Fibroblast of skin of right biceps (primary cell): ENCODE measurements at regions not wholly inside any gene's neighbourhood (a gene's known extent, or its start where the extent isn't known, plus 50 kb on each side); places are given as distances from the start of the nearest gene placed in this dataset.

Experiments used
- DNase-seq: peaks from one replicate; pipeline ENCODE4 v3.0.0-alpha.2; 2013

GRCh38 chr5:153147891-153148623 lies 342.4 kb upstream of the GRIA1 start:
- peak; percentile 78 for DNase-seq

- no peak for DNase-seq
Observed at GRCh38 chr5:153148624-153148976, 341.9 kb upstream of the GRIA1 start.

DNA sequence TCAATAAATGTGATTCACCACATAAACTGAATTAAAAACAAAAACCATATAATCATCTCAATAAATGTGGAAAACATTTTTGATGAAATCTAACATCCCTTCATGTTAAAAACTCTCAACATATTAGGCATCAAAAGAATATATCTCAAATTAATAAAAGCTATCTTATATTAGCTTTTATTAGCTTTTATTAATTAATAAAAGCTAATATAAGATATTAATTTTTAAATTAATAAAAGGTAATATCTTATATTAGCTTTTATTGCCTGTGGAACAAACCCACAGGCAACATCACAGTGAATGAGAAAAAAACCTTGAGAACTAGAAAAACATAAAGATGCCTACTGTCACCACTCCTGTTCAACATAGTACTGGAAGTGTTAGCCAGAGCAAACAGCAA lies 338.9 kb upstream of the GRIA1 start:
- DNase-seq = no peak

DNA sequence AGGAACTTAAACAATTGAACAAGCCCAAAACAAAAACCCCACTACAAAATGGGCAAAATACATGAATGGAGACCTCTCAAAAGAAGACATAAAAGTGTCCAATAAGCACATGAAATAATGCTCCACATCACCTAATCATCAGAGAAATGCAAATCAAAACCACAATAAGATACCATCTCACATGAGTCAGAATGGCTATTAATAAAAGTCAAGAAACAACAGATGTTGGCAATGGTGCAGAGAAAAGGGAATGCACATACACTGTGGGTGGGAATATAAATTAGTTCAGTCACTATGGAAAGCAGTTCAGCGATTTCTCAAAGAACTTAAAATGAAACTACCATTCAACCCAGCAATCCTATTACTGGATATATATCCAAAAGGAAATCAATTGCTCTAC lies 337.4 kb upstream of the GRIA1 start:
- peak; percentile 93 for DNase-seq

- peak; percentile 89 for DNase-seq
Observed at GRCh38 chr5:153157156-153157555, 333.3 kb upstream of the GRIA1 start.

GRCh38 chr5:153158608-153159007 lies 331.9 kb upstream of the GRIA1 start:
- peak; percentile 19 for DNase-seq

DNA sequence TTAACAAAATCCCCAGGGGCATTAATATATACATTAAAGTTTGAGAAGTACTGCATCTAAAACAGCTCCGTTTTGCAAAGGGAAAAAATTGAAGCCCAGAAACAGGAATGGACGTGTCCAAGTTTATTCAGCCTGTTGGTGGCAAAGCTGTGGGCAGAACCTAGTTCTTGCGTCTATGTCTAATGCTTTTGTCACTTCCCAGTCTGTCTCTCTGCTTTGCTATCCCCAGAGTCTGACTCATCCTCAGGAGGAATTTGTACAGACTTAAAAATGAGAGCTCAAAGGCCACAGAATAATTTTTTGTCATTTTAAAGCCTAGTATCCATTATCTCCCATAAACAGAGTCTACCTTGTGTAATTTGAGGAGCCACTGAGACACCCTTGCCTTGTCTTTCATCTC lies 330.9 kb upstream of the GRIA1 start:
- DNase-seq = peak; percentile 85

DNA sequence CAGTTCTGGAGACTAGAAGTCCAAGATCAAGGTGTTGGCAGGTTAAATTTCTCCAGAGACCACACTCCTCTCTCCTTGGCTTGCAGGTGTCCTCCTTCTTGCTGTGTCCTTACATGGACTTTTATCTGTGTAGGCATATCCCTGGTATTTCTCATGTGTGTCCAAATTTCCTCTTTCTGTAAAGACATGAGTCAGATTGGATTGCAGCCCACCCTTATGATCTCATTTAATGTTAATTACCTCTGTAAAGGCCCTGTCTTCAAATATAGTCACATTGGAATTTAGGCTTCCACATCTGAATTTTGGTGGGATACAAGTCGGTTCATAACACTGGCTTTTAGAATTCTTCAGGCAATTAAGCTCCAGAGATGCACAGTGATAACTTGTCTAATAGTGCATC lies 322.2 kb upstream of the GRIA1 start:
- peak; percentile 70 for DNase-seq

DNA sequence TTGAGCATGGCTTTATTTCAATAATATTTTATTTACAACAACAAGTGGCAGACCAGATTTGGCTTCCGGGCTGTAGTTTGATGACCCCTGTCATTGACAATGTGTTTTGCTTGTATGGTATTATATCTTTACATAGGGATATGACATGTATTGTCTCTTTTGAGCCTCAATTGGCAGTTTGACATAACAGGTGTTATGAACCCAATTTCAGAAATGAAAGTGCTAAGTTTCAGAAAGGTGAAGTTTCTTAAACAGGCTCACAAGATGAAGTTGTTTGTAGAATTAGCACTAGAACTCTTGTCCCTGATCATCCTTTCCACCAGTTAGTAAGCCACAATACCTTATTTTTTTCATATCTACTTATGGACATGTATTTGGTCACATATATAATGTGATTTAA lies 303.0 kb upstream of the GRIA1 start:
- no peak for DNase-seq

DNA sequence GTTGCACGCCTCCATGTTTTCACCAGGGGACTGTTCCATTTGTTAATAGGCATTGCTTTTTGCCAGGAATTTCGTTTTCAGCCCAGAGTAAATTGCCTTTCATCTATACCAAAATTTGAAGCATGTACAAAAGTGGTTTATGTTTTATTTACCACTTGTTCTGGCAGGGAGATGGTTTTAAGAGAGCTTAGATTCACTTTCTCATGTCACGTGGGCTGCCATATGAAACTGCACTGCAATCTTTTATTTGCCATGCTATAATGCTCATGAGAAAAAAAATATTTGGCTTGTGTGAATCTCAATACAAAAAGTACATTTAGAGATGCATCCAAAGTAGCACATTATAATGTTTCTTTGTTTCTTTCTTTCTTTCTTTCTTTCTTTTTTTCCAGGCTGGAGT lies 284.1 kb upstream of the GRIA1 start:
- no peak for DNase-seq

GRCh38 chr5:153209016-153209415 lies 281.5 kb upstream of the GRIA1 start:
- DNase-seq = no peak

DNA sequence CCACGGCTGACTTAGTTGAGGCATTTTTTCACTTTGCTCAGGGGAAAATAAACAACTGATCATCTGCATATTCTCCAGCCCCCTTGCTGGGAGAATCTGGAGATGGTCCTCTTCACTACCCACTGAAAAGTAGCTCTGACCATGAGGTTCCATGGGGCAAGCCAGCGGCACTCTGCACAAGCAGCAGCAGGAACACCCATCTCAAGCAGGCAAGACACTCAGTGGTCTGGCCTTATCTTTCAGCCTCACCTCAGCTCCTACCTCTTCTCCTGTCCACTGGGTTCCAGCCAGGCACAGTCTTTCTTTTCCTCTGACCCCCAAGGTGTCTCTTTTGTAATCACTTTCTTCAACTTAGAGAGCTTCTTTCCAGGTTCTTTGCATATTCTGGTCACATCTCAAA lies 280.8 kb upstream of the GRIA1 start:
- DNase-seq = no peak

DNA sequence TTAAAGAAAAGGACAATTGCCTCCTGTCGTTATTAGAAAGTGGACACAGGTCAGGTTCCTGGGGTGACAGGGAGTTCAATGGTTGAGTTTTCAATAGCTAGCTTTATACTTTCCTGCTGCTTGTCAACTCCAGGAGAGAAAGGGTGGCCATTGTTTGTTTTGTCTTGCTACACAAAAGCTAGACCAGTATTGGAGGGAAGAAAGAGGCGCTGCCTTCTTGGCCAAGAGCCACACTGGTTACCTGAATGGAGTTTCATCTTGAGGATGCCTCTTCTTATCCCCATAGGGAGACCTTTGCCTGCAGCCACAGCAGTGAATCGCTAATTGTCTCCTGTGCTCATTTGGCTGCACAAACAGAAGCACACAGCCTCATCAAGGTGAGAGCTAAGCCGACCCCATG lies 279.4 kb upstream of the GRIA1 start:
- DNase-seq = no peak

DNA sequence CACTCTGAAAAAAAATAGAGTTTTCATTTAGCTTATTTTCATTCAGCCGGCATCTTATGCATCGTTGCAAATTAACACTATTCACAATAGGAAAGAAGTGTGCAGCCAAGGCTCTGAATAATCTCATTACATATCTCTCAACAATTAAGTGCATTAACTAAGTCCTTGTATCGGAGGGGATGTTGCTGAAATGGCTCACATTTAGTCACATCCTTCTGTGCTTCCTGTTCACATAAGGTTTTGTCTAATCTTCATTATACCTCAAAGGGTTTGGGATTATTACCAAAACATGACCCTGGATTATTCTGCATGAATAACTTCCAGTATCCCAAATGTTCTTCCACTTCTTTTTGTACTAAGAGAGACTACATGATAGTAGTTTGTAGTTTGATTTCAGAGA lies 278.0 kb upstream of the GRIA1 start:
- no peak for DNase-seq

- peak; percentile 92 for DNase-seq
Observed at GRCh38 chr5:153222936-153223335, 267.5 kb upstream of the GRIA1 start.

GRCh38 chr5:153223376-153223775 lies 267.1 kb upstream of the GRIA1 start:
- DNase-seq = peak; percentile 14

GRCh38 chr5:153224651-153225050 lies 265.8 kb upstream of the GRIA1 start:
- DNase-seq = no peak

- DNase-seq = no peak
Observed at GRCh38 chr5:153233933-153234332, 256.5 kb upstream of the GRIA1 start.

DNA sequence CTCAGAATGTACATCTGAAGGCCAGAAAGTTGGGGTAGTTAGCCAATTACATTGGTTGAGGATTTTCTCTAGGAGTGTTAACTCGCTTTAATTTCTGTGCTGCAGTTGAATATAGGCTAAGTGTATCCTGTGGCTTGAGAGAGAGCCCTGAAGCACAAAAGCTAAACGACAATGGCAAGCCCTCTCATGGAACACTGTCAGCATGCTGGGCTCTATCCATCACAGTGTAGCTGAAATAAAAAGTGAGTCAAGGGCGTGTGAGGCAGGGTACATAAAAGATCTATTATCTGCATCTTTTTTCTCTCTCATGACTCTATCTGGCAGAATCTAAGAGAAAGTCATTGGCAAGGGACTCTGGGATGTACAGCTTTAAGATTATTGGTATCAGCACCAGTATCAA lies 254.2 kb upstream of the GRIA1 start:
- no peak for DNase-seq

- no peak for DNase-seq
Observed at GRCh38 chr5:153237671-153238332, 252.7 kb upstream of the GRIA1 start.

DNA sequence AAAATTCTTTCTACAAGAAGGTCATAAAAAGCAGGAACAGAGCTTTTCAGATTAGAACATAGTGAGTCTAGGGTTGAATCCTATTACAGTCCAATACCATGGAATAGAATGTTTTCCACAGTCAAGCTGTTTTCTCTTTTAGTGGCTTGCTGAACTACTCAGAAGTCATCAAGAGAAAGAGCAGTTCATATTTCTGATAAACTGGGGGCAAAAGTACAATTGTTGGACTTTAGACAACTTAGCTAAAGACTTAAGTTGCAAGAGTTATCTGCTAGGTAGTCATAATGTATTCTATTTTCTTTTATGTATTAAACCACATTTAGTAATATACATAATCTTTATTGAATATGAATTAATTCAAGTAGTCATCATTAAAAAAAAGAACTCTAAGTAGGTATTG lies 233.1 kb upstream of the GRIA1 start:
- DNase-seq = no peak

DNA sequence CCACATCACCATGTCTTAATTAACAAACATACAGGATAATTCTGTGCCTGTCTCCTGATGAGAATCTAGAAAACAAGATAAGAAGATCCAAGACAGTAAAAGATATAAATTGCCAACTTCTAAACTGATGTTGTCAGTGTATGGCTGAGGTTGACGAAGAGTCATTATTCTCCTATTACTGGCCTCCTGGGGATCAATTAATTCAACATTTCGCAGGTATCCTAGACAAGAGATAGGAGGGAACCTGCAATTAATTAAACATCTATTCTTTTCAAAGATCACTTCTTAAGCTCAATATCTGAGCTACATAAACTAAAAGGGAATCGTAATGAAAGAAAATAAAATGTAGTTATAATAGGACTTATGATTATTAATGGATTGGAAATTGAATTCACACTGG lies 232.0 kb upstream of the GRIA1 start:
- DNase-seq = no peak

- no peak for DNase-seq
Observed at GRCh38 chr5:153267506-153267905, 223.0 kb upstream of the GRIA1 start.

GRCh38 chr5:153275695-153276094 lies 214.8 kb upstream of the GRIA1 start:
- no peak for DNase-seq

DNA sequence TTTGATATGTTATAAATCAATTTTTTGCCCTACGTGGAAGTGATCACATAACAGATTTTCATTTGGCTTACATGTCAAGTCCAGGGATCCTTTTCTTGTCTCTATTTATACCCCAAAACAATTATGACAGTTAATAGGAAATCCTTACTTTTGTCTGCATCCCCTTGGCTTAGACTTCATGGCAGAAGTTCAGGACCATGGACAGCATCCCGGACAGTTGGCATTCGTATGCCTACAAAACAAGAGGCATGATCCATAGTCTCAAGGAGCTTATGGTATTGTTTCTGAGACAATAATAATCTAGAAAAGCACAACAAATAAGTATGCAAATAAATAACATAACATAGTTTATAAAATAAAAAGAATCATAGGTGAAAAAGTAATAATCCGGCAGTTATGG lies 214.3 kb upstream of the GRIA1 start:
- DNase-seq = peak; percentile 51
